ENCODE measurements at regions not wholly inside any gene's neighbourhood (a gene's known extent, or its start where the extent isn't known, plus 50 kb on each side); places are given as distances from the start of the nearest gene placed in this dataset.

DNA sequence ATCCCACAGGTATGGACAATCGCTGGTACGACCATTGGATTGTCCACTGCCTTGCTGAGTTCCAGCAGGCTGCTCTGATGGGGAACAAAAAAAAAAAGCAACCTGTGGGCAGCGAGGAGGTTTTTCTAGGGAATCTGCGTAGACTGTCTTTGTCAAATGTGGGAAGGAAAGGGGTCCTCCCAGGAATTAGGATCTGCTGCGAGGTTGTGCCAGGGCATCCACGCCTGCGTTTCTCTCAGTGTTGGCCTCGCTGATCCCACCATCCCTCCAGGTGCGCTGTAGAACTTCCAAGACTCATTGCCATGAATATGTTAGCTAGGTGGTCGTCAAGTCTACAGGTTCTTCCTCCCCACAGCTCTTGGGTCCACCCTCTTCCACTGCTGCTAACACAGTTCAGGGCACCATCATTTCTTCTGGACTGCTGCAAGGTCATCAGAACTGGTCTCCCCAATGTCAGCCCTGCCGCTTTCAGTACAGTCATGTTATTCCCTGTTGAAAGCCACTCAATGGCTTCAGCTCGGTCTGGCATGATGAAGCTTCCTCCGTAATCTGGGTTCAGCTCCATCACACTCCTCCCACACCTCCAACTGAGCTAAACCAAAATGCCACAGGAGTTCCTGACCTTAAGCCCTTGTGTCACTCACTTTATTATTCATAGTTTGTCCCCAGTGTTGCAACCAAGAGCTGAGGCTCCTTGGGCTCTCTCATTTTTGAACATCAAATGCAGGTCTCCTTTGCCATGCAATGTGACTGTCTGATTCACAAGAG lies 79.5 kb upstream of the DMRT1 start:
- no peak for TF ChIP-seq EZH2phosphoT487 (IDR thresholded peaks at IDR 0.05; ENCODE audit: unreplicated experiment)
- TF ChIP-seq, protein P1, sequence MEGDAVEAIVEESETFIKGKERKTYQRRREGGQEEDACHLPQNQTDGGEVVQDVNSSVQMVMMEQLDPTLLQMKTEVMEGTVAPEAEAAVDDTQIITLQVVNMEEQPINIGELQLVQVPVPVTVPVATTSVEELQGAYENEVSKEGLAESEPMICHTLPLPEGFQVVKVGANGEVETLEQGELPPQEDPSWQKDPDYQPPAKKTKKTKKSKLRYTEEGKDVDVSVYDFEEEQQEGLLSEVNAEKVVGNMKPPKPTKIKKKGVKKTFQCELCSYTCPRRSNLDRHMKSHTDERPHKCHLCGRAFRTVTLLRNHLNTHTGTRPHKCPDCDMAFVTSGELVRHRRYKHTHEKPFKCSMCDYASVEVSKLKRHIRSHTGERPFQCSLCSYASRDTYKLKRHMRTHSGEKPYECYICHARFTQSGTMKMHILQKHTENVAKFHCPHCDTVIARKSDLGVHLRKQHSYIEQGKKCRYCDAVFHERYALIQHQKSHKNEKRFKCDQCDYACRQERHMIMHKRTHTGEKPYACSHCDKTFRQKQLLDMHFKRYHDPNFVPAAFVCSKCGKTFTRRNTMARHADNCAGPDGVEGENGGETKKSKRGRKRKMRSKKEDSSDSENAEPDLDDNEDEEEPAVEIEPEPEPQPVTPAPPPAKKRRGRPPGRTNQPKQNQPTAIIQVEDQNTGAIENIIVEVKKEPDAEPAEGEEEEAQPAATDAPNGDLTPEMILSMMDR (conservative IDR thresholded peaks at IDR 0.05; ENCODE audit: low read depth in 2 of 2), result no peak
- TF ChIP-seq, protein P2, sequence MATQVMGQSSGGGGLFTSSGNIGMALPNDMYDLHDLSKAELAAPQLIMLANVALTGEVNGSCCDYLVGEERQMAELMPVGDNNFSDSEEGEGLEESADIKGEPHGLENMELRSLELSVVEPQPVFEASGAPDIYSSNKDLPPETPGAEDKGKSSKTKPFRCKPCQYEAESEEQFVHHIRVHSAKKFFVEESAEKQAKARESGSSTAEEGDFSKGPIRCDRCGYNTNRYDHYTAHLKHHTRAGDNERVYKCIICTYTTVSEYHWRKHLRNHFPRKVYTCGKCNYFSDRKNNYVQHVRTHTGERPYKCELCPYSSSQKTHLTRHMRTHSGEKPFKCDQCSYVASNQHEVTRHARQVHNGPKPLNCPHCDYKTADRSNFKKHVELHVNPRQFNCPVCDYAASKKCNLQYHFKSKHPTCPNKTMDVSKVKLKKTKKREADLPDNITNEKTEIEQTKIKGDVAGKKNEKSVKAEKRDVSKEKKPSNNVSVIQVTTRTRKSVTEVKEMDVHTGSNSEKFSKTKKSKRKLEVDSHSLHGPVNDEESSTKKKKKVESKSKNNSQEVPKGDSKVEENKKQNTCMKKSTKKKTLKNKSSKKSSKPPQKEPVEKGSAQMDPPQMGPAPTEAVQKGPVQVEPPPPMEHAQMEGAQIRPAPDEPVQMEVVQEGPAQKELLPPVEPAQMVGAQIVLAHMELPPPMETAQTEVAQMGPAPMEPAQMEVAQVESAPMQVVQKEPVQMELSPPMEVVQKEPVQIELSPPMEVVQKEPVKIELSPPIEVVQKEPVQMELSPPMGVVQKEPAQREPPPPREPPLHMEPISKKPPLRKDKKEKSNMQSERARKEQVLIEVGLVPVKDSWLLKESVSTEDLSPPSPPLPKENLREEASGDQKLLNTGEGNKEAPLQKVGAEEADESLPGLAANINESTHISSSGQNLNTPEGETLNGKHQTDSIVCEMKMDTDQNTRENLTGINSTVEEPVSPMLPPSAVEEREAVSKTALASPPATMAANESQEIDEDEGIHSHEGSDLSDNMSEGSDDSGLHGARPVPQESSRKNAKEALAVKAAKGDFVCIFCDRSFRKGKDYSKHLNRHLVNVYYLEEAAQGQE (IDR thresholded peaks at IDR 0.05; ENCODE audit: unreplicated experiment), result no peak
- no peak for TF ChIP-seq CREB1 (CRISPR knock-in tag; IDR thresholded peaks at IDR 0.05; ENCODE audit: low read depth)
- TF ChIP-seq EZH2 (IDR thresholded peaks at IDR 0.05; ENCODE audit: low read depth, unreplicated experiment), result no peak
- TF ChIP-seq, protein P3, sequence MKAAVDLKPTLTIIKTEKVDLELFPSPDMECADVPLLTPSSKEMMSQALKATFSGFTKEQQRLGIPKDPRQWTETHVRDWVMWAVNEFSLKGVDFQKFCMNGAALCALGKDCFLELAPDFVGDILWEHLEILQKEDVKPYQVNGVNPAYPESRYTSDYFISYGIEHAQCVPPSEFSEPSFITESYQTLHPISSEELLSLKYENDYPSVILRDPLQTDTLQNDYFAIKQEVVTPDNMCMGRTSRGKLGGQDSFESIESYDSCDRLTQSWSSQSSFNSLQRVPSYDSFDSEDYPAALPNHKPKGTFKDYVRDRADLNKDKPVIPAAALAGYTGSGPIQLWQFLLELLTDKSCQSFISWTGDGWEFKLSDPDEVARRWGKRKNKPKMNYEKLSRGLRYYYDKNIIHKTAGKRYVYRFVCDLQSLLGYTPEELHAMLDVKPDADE (IDR thresholded peaks at IDR 0.05), result no peak
- no peak for TF ChIP-seq POLR2AphosphoS5 (IDR thresholded peaks at IDR 0.05; ENCODE audit: low read depth)
- no peak for TF ChIP-seq JUNB (IDR thresholded peaks at IDR 0.05; ENCODE audit: unreplicated experiment)
- TF ChIP-seq ZNF331 (CRISPR knock-in tag; IDR thresholded peaks at IDR 0.05; ENCODE audit: low read depth), result no peak
- no peak for TF ChIP-seq NANOG (IDR thresholded peaks at IDR 0.05; ENCODE audit: borderline replicate concordance)
- no peak for TF ChIP-seq STAT1 (IDR thresholded peaks at IDR 0.05; ENCODE audit: unreplicated experiment)

Data from GM23338 (cell line).